Lower leg skin (tissue), 4 donors: ENCODE measurements at regions not wholly inside any gene's neighbourhood (a gene's known extent, or its start where the extent isn't known, plus 50 kb on each side); places are given as distances from the start of the nearest gene placed in this dataset.

Source experiments
- DNase-seq, 2 donors: peaks; one replicate each; pipeline ENCODE4 v3.0.0-alpha.2; 2019; ENCODE audit warnings: low spot score in 2 of 2
- H3K4me3 ChIP-seq: fragments of 200-600 bp; sonication (generic); 2 replicates; pipeline ENCODE4 v1.5.1; 2017; ENCODE audit warnings: mild to moderate bottlenecking, low read depth; ENCODE audit not compliant: poor library complexity, severe bottlenecking
- POLR2A ChIP-seq, 2 donors: fragments of 450-650 bp; IDR thresholded peaks; one replicate each; pipeline ENCODE4 v1.6.1; 2016 to 2017; ENCODE audit warnings: antibody characterized with exemption in 2 of 2, mild to moderate bottlenecking in 1 of 2, moderate library complexity in 1 of 2
- WGBS, 2 donors: methylation state at CpG; one replicate each; pipeline ENCODE4 v1.1.5; 2018; 5-methylcytosine and 5-hydroxymethylcytosine counted together
- intact Hi-C: fragments of 100-400 bp; cut with DNase I; formaldehyde crosslinking; loops from one replicate; pipeline ENCODE4 v1.15.0; 2023; ENCODE audit warnings: low total_unique reads
- TF ChIP-seq, protein P1 (sequence below), 3 donors: fragments of 450-650 bp; IDR thresholded peaks; one replicate each; pipeline ENCODE4 v1.5.1; 2016; ENCODE audit warnings: antibody characterized with exemption in 3 of 3, mild to moderate bottlenecking in 3 of 3, moderate library complexity in 2 of 3

DNA sequence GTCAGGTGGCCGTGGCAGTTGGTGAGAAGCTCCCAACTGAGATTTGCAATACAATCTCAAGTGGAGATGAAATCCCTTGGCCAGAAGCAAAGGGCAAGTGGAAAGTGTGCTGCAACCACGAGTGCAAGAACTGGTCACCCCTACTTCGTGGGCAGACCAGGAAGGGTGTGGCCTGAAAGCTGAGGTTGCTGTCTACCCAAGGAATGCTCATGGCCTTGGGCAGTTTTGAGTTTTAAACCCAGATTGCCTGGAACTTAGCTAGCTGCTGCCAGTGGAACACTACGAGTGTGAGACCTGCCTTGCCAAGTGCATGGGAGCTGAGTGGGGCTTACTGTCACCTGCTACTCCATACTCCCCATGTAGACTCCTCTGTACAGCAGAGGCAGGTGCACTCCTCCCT, 113.3 kb upstream of the FAT3 start:
- no peak overlapping the region for H3K4me3 ChIP-seq
- DNase-seq, result no peak
- intact Hi-C loops, result no loop called here
- 48 to 52% methylated on average over 4 of the region's 4 CpGs for WGBS, 2 donors
- TF ChIP-seq POLR2A (IDR thresholded peaks at IDR 0.05), result no peak
- TF ChIP-seq, protein P1, sequence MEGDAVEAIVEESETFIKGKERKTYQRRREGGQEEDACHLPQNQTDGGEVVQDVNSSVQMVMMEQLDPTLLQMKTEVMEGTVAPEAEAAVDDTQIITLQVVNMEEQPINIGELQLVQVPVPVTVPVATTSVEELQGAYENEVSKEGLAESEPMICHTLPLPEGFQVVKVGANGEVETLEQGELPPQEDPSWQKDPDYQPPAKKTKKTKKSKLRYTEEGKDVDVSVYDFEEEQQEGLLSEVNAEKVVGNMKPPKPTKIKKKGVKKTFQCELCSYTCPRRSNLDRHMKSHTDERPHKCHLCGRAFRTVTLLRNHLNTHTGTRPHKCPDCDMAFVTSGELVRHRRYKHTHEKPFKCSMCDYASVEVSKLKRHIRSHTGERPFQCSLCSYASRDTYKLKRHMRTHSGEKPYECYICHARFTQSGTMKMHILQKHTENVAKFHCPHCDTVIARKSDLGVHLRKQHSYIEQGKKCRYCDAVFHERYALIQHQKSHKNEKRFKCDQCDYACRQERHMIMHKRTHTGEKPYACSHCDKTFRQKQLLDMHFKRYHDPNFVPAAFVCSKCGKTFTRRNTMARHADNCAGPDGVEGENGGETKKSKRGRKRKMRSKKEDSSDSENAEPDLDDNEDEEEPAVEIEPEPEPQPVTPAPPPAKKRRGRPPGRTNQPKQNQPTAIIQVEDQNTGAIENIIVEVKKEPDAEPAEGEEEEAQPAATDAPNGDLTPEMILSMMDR (IDR thresholded peaks at IDR 0.05), result no peak

DNA sequence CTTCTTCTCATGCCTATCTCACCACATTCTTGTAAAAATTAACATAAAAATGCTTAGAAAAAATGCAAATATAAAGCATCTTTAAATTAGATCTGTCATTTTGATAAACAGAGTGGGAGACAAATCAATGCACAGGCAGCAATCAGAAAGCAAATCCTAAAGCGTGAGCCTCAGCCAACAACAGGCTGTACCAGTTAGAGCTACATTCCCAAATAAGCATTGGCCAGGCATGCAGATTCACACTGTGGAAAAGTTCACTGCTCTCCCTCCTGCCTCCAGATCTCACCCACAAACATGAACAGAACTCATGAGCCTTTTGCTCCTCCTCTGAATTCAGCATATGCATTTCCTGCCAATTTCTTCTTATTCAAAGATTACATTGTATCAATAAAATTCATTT, 115.2 kb upstream of the FAT3 start:
- TF ChIP-seq, protein P1 (IDR thresholded peaks at IDR 0.05), result no peak
- TF ChIP-seq POLR2A (IDR thresholded peaks at IDR 0.05), result no peak
- intact Hi-C loops, result no loop called here
- 30 to 50% methylated on average over 1 of the region's 1 CpG for WGBS, 2 donors
- H3K4me3 ChIP-seq, result no peak overlapping the region
- no peak for DNase-seq

DNA sequence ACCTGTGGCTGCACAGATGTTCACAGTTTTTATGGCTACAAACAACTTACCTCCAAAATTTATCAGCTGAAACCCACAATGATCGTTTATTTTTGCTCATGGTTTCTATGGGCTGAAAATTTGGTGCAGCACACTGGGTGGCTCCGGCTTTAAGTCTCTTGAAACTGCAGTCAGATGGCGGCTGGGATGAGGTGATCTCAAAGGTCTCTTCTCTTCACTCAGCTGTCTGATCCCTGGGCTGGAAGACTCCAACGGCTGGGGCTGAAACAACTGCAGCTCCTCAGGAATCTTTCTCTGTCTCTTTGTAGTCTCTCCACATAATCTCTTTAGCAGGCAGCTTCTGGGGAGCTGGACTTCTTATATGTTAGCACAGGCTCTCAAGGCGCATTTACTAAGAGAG, 117.3 kb upstream of the FAT3 start:
- 77 to 85% methylated on average over 5 of the region's 5 CpGs for WGBS, 2 donors
- DNase-seq, result no peak
- H3K4me3 ChIP-seq, result no peak overlapping the region
- intact Hi-C loops, result no loop called here
- TF ChIP-seq, protein P1 (IDR thresholded peaks at IDR 0.05), result no peak
- TF ChIP-seq POLR2A (IDR thresholded peaks at IDR 0.05), result no peak

DNA sequence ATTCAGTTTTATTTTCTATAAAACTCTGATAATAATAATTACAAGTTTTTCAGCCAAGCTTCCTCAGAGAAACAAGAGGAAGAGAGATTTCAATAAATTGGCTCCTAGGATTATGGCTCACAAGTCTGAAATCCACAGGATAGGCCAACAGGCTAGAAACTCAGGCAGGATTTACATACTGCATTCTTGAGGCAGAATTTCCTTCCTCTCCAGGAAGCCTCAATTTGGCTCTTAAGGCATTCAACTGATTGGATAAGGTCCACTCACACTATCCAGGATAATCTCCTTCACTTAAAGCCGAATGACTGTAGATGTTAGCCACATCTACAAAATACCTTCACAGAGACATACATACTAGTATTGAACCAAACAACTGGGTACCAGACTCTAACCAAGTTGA, 120.3 kb upstream of the FAT3 start:
- no peak for TF ChIP-seq POLR2A (IDR thresholded peaks at IDR 0.05)
- TF ChIP-seq, protein P1 (IDR thresholded peaks at IDR 0.05), result no peak
- intact Hi-C loops, result no loop called here
- DNase-seq, result no peak
- 72 to 74% methylated on average over 1 of the region's 1 CpG for WGBS, 2 donors
- H3K4me3 ChIP-seq, result no peak overlapping the region

DNA sequence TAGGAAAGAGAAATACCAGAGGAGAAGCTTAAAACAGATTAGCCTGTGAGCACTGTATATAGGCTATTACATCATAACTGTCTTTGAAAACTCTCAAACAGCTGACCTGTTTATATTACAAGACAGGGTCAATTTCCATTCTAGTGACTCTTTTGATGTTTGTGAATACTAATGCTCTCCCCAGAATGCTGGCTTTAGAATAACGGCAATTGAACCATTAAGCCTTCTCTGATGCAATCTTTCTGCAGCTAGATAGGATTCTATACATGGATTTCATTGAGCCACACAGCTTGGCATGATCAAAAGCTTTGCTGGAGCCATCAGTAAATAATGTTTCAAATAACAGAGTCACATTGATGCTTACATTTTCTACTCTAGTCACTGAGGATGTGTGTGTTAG, 122.7 kb upstream of the FAT3 start:
- no peak overlapping the region for H3K4me3 ChIP-seq
- TF ChIP-seq POLR2A (IDR thresholded peaks at IDR 0.05), result no peak
- TF ChIP-seq, protein P1 (IDR thresholded peaks at IDR 0.05), result no peak
- intact Hi-C loops, result no loop called here
- WGBS, 2 donors, result 48 to 80% methylated on average over 1 of the region's 1 CpG
- DNase-seq, result no peak

DNA sequence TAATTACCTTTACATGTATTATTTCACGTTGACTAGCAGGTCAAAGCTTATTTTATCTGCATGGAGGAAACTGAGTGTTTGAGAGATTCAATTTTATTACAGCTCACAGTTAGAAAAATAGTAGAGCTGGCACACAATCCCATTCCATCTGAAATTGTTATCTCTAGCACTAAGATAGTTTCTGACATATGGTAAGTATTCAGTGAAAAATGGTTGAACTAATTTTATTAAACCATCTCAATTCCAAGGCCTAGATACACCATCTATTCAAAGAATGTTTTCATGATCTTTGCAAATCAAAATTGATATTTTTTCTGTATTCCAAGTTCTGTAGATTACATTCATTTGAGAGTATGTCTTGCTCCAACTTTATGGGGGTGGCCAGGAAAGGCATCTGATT, 125.4 kb upstream of the FAT3 start:
- H3K4me3 ChIP-seq, result no peak overlapping the region
- intact Hi-C loops, result no loop called here
- DNase-seq, result no peak
- WGBS, 2 donors, result 67 to 76% methylated on average over 1 of the region's 1 CpG
- no peak for TF ChIP-seq POLR2A (IDR thresholded peaks at IDR 0.05)
- TF ChIP-seq, protein P1 (IDR thresholded peaks at IDR 0.05), result no peak
